Left cardiac atrium (tissue), 4 donors: ENCODE measurements at regions not wholly inside any gene's neighbourhood (a gene's known extent, or its start where the extent isn't known, plus 50 kb on each side); places are given as distances from the start of the nearest gene placed in this dataset.

Experiments
- ATAC-seq, 2 donors: fragments of 200-7000 bp; cut with Tn5 transposase; one replicate each; pipeline ENCODE4 v1.9.1; 2020; ENCODE audit warnings: mild to moderate bottlenecking in 2 of 2, moderate library complexity in 2 of 2
- DNase-seq: peaks from one replicate; pipeline ENCODE4 v3.0.0-alpha.2; 2020
- intact Hi-C, 2 donors: fragments of 100-400 bp; cut with DNase I; formaldehyde crosslinking; loops; one replicate each; pipeline versions ENCODE4 v1.14.1 to v1.15.1; 2022 to 2023
- donor health status: DM: no; HTN: yes; CAD: no.
- donor health status: DM: no; HTN: yes; CAD: no; lungs with severe emphysema.
- donor health status: DM: yes; HTN: yes; CAD: no.
- donor health status: Dilated cardiomyopathy.

- ATAC-seq (no peak), DNase-seq (no peak)
Observed at GRCh38 chr14:104387022-104388010, 192.2 kb upstream of the C14orf180 start.

DNA sequence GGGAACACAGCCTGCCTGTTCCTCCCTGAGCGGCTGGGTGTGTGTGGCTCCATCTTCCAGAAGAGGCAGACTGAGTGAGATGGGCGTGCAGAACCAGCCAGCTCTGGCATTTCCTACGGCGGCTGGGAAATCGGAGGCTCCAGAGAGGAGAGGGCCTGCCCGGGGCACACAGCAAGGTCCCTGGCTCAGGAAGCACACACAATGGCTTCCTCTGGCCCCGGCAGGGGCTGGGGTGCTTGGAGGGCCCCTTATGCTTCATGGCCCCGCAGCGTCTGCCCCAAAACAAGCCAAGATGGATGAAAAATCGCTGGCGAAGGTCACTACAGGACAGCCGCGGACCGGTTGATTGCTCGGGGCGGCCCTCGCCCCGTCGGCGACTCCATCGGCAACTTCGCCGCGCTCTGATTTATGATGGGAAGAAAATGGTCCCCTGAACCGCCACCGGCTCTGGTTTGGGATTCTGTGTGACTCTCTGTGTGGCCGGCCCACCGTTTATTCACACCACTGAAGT, 191.5 kb upstream of the C14orf180 start:
- DNase-seq = no peak
- no peak for ATAC-seq
- intact Hi-C loops = no loop called here

More at GRCh38 chr14:104387022-104388010, 192.2 kb upstream of the C14orf180 start:
- intact Hi-C loops = no loop called here

- no peak for ATAC-seq
- intact Hi-C loops = no loop called here
- DNase-seq = no peak
Observed at GRCh38 chr14:104388541-104389325, 190.8 kb upstream of the C14orf180 start.

DNA sequence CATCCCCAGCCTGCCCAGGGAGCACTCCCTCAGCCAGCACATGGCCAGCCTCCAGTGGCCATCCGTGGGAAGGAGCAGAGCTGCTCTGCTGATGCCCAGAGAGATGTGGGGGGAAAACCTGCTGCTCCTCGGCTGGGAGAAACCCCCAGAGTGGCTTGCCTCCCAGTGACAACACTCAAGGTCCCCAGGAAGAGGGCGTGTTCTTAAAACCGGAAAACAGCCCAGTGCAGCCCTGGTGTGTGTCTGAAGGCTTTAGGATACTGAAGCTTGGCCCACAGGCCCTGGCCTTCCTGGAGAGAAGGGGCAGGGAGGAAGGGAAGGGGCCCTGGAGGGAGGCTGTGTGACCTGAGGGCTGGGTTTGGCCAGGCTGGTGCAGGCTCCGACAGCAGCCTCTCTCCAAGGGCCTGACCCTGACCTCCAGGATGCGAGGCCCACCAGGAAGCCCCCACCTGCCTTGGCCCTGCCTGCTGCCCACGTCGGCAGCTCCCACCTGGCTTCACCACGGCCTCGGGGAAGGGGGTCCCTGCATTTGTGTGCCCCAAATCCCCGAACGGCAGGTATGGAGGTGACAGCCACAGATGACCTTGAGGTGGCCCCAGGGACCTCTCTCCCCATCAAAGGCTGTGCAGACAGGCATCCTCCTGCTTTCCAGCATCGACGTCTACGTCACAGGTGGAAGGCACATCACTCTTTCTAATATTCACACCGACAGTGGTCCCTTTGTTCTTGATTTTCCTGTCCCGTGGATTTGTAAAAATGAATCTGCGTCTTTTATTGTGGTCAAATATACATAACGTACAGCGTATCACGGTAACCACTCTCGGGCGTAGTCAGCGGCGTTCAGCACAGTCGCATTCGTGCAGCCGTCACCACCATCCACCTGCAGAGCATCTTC, 190.0 kb upstream of the C14orf180 start:
- intact Hi-C loops = no loop called here
- DNase-seq (no peak), ATAC-seq (no peak)

DNA sequence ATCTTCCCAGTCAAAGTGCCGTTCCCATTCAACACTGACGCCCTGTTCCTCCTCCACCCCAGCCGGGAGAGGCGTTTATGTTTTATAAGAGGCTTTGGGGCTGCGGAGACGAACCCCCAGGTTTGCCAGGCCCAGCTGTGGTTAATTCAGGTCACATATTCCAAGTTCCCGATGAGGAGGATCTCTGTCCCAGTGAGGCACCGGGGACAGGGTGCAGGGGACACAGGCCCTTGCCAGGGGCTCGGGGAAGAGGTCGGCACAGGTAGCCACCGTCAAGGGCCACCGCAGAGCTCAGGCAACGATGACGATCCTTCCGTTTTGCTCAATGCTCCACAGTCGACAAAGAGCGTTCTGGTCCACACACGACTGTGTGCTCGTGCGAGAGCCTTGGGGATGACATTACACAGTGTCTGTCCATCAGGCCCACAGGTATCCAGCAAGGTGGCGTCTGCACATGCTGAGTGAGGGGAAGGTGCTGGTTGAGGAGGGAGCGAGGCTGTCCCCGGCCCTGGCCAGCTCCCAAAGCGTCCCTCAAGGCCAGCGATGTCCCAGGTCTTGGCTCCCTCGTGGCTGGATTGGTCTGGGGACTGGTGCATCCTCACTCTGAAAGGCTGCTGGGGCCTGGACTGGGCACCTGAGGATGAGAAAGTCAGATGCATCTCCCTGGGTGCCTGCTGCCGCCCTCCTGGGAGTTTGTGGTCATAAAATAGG, 189.2 kb upstream of the C14orf180 start:
- no peak for ATAC-seq
- no peak for DNase-seq
- intact Hi-C loops = no loop called here

GRCh38 chr14:104390941-104391901, 188.3 kb upstream of the C14orf180 start:
- no peak for DNase-seq
- intact Hi-C loops = no loop called here
- no peak for ATAC-seq

DNA sequence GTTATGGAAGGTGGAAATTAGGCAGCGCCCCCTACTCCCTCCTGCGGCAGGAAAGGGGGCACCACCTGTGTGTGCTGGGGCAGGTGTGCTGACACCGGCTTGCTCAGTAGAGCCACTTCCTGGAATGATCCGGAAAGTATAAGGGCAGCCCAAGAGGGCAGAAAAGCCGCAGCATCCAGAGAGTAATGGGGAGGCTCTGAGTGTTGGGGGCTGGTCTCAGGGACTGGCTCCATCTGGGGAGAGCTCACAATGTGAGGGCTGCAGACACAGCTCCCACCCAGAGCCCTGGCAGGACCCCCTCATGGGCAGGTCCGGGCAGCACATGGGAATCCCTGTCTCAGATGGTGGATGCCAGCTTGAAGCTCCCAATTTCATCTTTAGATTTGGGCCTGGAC, 187.6 kb upstream of the C14orf180 start:
- DNase-seq = no peak
- ATAC-seq = no peak
- intact Hi-C loops = no loop called here

GRCh38 chr14:104392396-104393198, 187.0 kb upstream of the C14orf180 start:
- ATAC-seq (no peak), DNase-seq (no peak)
- intact Hi-C loops = no loop called here

- DNase-seq (no peak), ATAC-seq (peak; percentile 40 to 74)
- intact Hi-C loops = no loop called here
Observed at GRCh38 chr14:104393199-104393897, 186.2 kb upstream of the C14orf180 start.

GRCh38 chr14:104393898-104394381, 185.6 kb upstream of the C14orf180 start:
- ATAC-seq = peak; percentile 75 to 77
- intact Hi-C loops = no loop called here
- DNase-seq = peak; percentile 61

DNA sequence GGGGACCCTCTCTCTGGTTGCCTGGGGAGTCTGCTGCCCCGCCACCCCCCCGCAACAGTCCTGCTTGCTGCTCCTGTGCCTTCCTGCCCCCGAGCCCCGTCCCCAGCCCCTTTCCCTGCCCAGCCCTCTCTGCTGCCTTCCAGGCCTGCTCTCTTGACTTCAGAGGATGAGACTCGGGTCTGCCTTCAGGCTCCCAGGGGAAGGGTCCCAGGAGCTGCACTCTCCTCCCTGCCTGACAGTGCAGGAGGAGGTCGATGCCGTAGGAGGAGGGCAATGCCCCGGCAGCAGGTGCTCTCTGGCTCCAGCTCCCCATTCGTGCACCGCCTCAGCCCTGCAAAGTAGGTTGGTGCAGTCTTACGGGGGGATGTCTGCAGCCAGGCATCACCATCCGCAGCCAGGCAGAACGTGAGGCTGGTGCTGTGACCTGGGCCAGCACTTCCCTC, 185.1 kb upstream of the C14orf180 start:
- intact Hi-C loops = no loop called here
- DNase-seq = no peak

GRCh38 chr14:104395276-104395675, 184.3 kb upstream of the C14orf180 start:
- intact Hi-C loops = no loop called here
- ATAC-seq (no peak), DNase-seq (no peak)

More for the DNA sequence above, 185.1 kb upstream of the C14orf180 start:
- no peak for ATAC-seq

- intact Hi-C loops = no loop called here
- no peak for DNase-seq
- no peak for ATAC-seq
Observed at GRCh38 chr14:104395941-104396681, 183.5 kb upstream of the C14orf180 start.

- DNase-seq = no peak
- intact Hi-C loops = no loop called here
- ATAC-seq = no peak
Observed at GRCh38 chr14:104396682-104397470, 182.7 kb upstream of the C14orf180 start.
